ENCODE measurements at regions not wholly inside any gene's neighbourhood (a gene's known extent, or its start where the extent isn't known, plus 50 kb on each side); places are given as distances from the start of the nearest gene placed in this dataset.

GRCh38 chr2:7363906-7364305 lies 446.7 kb downstream of the RNF144A start:
- TF ChIP-seq, protein P1, sequence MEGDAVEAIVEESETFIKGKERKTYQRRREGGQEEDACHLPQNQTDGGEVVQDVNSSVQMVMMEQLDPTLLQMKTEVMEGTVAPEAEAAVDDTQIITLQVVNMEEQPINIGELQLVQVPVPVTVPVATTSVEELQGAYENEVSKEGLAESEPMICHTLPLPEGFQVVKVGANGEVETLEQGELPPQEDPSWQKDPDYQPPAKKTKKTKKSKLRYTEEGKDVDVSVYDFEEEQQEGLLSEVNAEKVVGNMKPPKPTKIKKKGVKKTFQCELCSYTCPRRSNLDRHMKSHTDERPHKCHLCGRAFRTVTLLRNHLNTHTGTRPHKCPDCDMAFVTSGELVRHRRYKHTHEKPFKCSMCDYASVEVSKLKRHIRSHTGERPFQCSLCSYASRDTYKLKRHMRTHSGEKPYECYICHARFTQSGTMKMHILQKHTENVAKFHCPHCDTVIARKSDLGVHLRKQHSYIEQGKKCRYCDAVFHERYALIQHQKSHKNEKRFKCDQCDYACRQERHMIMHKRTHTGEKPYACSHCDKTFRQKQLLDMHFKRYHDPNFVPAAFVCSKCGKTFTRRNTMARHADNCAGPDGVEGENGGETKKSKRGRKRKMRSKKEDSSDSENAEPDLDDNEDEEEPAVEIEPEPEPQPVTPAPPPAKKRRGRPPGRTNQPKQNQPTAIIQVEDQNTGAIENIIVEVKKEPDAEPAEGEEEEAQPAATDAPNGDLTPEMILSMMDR (IDR thresholded peaks at IDR 0.05) = no peak
- TF ChIP-seq POLR2A (IDR thresholded peaks at IDR 0.05) = no peak

Measured in heart left ventricle (tissue), 13 donors.